Neural cell (in vitro differentiated cells): ENCODE measurements at regions not wholly inside any gene's neighbourhood (a gene's known extent, or its start where the extent isn't known, plus 50 kb on each side); places are given as distances from the start of the nearest gene placed in this dataset.

ENCODE experiments used
- CTCF ChIP-seq: fragments of 450-650 bp; IDR thresholded peaks from 2 replicates; pipeline ENCODE4 v1.5.1; 2014; ENCODE audit warnings: antibody characterized with exemption, mild to moderate bottlenecking, moderate library complexity; ENCODE audit not compliant: poor library complexity, severe bottlenecking
- RAD21 ChIP-seq: fragments of 450-650 bp; conservative IDR thresholded peaks from 2 replicates; pipeline ENCODE4 v1.6.1; 2014; ENCODE audit warnings: antibody characterized with exemption, mild to moderate bottlenecking, moderate library complexity
- SMC3 ChIP-seq: fragments of 450-650 bp; conservative IDR thresholded peaks from 2 replicates; pipeline ENCODE4 v1.6.1; 2014; ENCODE audit warnings: antibody characterized with exemption, mild to moderate bottlenecking, moderate library complexity; ENCODE audit not compliant: poor library complexity
- TF ChIP-seq, protein P1 (sequence below): IDR thresholded peaks from 2 replicates; pipeline ENCODE4 v1.6.1; 2012; ENCODE audit warnings: borderline replicate concordance

GRCh38 chr1:103267893-103268292, 159.6 kb upstream of the COL11A1 start:
- no peak for TF ChIP-seq SMC3
- TF ChIP-seq CTCF, result no peak
- TF ChIP-seq RAD21, result no peak
- TF ChIP-seq, protein P1, sequence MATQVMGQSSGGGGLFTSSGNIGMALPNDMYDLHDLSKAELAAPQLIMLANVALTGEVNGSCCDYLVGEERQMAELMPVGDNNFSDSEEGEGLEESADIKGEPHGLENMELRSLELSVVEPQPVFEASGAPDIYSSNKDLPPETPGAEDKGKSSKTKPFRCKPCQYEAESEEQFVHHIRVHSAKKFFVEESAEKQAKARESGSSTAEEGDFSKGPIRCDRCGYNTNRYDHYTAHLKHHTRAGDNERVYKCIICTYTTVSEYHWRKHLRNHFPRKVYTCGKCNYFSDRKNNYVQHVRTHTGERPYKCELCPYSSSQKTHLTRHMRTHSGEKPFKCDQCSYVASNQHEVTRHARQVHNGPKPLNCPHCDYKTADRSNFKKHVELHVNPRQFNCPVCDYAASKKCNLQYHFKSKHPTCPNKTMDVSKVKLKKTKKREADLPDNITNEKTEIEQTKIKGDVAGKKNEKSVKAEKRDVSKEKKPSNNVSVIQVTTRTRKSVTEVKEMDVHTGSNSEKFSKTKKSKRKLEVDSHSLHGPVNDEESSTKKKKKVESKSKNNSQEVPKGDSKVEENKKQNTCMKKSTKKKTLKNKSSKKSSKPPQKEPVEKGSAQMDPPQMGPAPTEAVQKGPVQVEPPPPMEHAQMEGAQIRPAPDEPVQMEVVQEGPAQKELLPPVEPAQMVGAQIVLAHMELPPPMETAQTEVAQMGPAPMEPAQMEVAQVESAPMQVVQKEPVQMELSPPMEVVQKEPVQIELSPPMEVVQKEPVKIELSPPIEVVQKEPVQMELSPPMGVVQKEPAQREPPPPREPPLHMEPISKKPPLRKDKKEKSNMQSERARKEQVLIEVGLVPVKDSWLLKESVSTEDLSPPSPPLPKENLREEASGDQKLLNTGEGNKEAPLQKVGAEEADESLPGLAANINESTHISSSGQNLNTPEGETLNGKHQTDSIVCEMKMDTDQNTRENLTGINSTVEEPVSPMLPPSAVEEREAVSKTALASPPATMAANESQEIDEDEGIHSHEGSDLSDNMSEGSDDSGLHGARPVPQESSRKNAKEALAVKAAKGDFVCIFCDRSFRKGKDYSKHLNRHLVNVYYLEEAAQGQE, result no peak
